Nephron (organoid): ENCODE measurements at regions not wholly inside any gene's neighbourhood (a gene's known extent, or its start where the extent isn't known, plus 50 kb on each side); places are given as distances from the start of the nearest gene placed in this dataset.

Experiments
- H3K27ac Mint-ChIP-seq, 3 experiments: 2 replicates each; pipeline ENCODE4 v1.8.0; 2020; ENCODE audit warnings: mixed read lengths in 3 of 3, mild to moderate bottlenecking in 2 of 3, moderate library complexity in 1 of 3
- H3K27me3 Mint-ChIP-seq: 2 replicates; pipeline ENCODE4 v1.8.0; 2021; ENCODE audit warnings: low read depth, mild to moderate bottlenecking, moderate library complexity, mixed read lengths
- H3K36me3 Mint-ChIP-seq: 2 replicates; pipeline ENCODE4 v1.8.0; 2020; ENCODE audit warnings: low read depth, mixed read lengths
- H3K4me1 Mint-ChIP-seq: 2 replicates; pipeline ENCODE4 v1.8.0; 2020; ENCODE audit warnings: mixed read lengths
- H3K4me3 Mint-ChIP-seq, 3 experiments: 2 replicates each; pipeline ENCODE4 v1.8.0; 2020; ENCODE audit warnings: mild to moderate bottlenecking in 3 of 3, mixed read lengths in 3 of 3, moderate library complexity in 2 of 3
- H3K9me3 Mint-ChIP-seq: 2 replicates; pipeline ENCODE4 v1.8.0; 2020; ENCODE audit warnings: mixed read lengths
- CTCF ChIP-seq, 3 experiments: fragments of 200-600 bp; sonication (generic); IDR thresholded peaks; one replicate each; pipeline ENCODE4 v1.5.0; 2021; ENCODE audit warnings: antibody characterized with exemption in 3 of 3; ENCODE audit not compliant: unreplicated experiment in 3 of 3

- Mint-ChIP-seq H3K27me3 (no peaks in the 10 kb centered on the region), H3K9me3 (peaks cover 2% of the 10 kb centered on the region), H3K4me3 (no peak overlapping the region), H3K27ac (no peak overlapping the region), H3K36me3 (no peaks in the 10 kb centered on the region), H3K4me1 (peaks cover 10% of the 10 kb centered on the region)
- TF ChIP-seq CTCF (IDR thresholded peaks at IDR 0.05; ENCODE audit: unreplicated experiment in 3 of 3) = no peak
Measured at GRCh38 chr2:767440-767839, 90.2 kb upstream of the TMEM18 start.

- peaks cover 2% of the 10 kb centered on the region for H3K9me3 Mint-ChIP-seq
- no peak overlapping the region for H3K4me3 Mint-ChIP-seq
- no peaks in the 10 kb centered on the region for H3K36me3 Mint-ChIP-seq
- H3K4me1 Mint-ChIP-seq = peaks cover 16% of the 10 kb centered on the region
- H3K27ac Mint-ChIP-seq = no peak overlapping the region
- TF ChIP-seq CTCF (IDR thresholded peaks at IDR 0.05; ENCODE audit: unreplicated experiment in 3 of 3) = no peak
- no peaks in the 10 kb centered on the region for H3K27me3 Mint-ChIP-seq
Measured at GRCh38 chr2:766255-766654, 89.0 kb upstream of the TMEM18 start.

- no peak overlapping the region for H3K4me3 Mint-ChIP-seq
- H3K9me3 Mint-ChIP-seq = peaks cover 2% of the 10 kb centered on the region
- no peaks in the 10 kb centered on the region for H3K36me3 Mint-ChIP-seq
- no peak for TF ChIP-seq CTCF (IDR thresholded peaks at IDR 0.05; ENCODE audit: unreplicated experiment in 3 of 3)
- H3K4me1 Mint-ChIP-seq = peaks cover 25% of the 10 kb centered on the region
- no peak overlapping the region for H3K27ac Mint-ChIP-seq
- H3K27me3 Mint-ChIP-seq = no peaks in the 10 kb centered on the region
Measured at GRCh38 chr2:765369-765768, 88.2 kb upstream of the TMEM18 start.

- H3K4me3 Mint-ChIP-seq = no peak overlapping the region
- TF ChIP-seq CTCF (IDR thresholded peaks at IDR 0.05; ENCODE audit: unreplicated experiment in 3 of 3) = no peak
- H3K27ac Mint-ChIP-seq = no peak overlapping the region
- H3K27me3 Mint-ChIP-seq = no peaks in the 10 kb centered on the region
- peaks cover 26% of the 10 kb centered on the region for H3K4me1 Mint-ChIP-seq
- peaks cover 2% of the 10 kb centered on the region for H3K9me3 Mint-ChIP-seq
- no peaks in the 10 kb centered on the region for H3K36me3 Mint-ChIP-seq
Measured at GRCh38 chr2:763766-764525, 86.7 kb upstream of the TMEM18 start.

- TF ChIP-seq CTCF (IDR thresholded peaks at IDR 0.05; ENCODE audit: unreplicated experiment in 3 of 3) = no peak
- H3K27ac Mint-ChIP-seq = peak overlapping the region in 1 of 3 experiments; percentile 36
- no peak overlapping the region for H3K4me3 Mint-ChIP-seq
- H3K27me3 Mint-ChIP-seq = no peaks in the 10 kb centered on the region
- H3K9me3 Mint-ChIP-seq = peaks cover 2% of the 10 kb centered on the region
- no peaks in the 10 kb centered on the region for H3K36me3 Mint-ChIP-seq
- peaks cover 26% of the 10 kb centered on the region for H3K4me1 Mint-ChIP-seq
Measured at GRCh38 chr2:762646-763045, 85.4 kb upstream of the TMEM18 start.

- H3K9me3 Mint-ChIP-seq = no peaks in the 10 kb centered on the region
- TF ChIP-seq CTCF (IDR thresholded peaks at IDR 0.05; ENCODE audit: unreplicated experiment in 3 of 3) = no peak
- peaks cover 26% of the 10 kb centered on the region for H3K4me1 Mint-ChIP-seq
- no peak overlapping the region for H3K4me3 Mint-ChIP-seq
- no peaks in the 10 kb centered on the region for H3K36me3 Mint-ChIP-seq
- no peaks in the 10 kb centered on the region for H3K27me3 Mint-ChIP-seq
- H3K27ac Mint-ChIP-seq = peak overlapping the region in 2 of 3 experiments; percentile 48 to 60
Measured at GRCh38 chr2:761384-761783, 84.2 kb upstream of the TMEM18 start.
